WERI-Rb-1 (cell line): ENCODE measurements at regions not wholly inside any gene's neighbourhood (a gene's known extent, or its start where the extent isn't known, plus 50 kb on each side); places are given as distances from the start of the nearest gene placed in this dataset.

ENCODE experiments used
- DNase-seq: peaks from one replicate; pipeline ENCODE4 v3.0.0-alpha.2; 2020
- H3K27ac ChIP-seq: fragments of 250-450 bp; sonication (Bioruptor Pico); 2 replicates; pipeline ENCODE4 v1.5.1; 2020; ENCODE audit warnings: mild to moderate bottlenecking, moderate library complexity
- H3K27me3 ChIP-seq: fragments of 250-450 bp; sonication (Bioruptor Pico); 2 replicates; pipeline ENCODE4 v1.5.1; 2021; ENCODE audit warnings: mild to moderate bottlenecking, low read depth, moderate library complexity; ENCODE audit not compliant: insufficient read depth, severe bottlenecking
- H3K36me3 ChIP-seq: fragments of 250-450 bp; sonication (Bioruptor Pico); 2 replicates; pipeline ENCODE4 v1.5.1; 2020; ENCODE audit warnings: mild to moderate bottlenecking, moderate library complexity
- H3K4me3 ChIP-seq: 2 replicates; pipeline ENCODE4 v1.5.1; 2011; ENCODE audit warnings: low read depth, mild to moderate bottlenecking, control low read depth, low read length
- H3K9me3 ChIP-seq: fragments of 250-450 bp; sonication (Bioruptor Pico); 2 replicates; pipeline ENCODE4 v1.5.1; 2021; ENCODE audit warnings: mild to moderate bottlenecking, moderate library complexity; ENCODE audit not compliant: severe bottlenecking
- TF ChIP-seq, protein P1 (sequence below): IDR thresholded peaks from 2 replicates; pipeline ENCODE4 v1.5.1; 2011; ENCODE audit warnings: low read depth, mild to moderate bottlenecking, control low read depth, inconsistent platforms, low read length

DNA sequence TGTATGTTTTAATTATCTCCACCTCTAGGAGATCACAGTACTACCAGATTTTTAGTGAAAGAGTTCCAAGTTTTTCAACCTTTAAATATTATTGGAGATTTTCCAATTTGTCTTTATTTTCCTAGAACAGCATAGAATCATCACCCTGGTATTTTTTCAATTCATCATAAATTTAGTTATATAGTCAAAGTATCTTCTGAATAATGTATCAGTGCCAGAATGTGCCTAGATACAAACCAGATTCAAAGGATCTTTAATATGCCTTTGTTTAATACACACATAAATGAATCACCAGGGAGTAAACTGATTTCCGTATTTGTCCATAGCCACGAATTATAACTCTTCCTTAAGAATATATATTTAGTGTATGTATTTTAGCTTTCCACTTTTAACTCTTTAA lies 1373.1 kb downstream of the STIM2 start:
- H3K4me3 ChIP-seq = no peak overlapping the region
- no peak overlapping the region for H3K27ac ChIP-seq
- TF ChIP-seq, protein P1, sequence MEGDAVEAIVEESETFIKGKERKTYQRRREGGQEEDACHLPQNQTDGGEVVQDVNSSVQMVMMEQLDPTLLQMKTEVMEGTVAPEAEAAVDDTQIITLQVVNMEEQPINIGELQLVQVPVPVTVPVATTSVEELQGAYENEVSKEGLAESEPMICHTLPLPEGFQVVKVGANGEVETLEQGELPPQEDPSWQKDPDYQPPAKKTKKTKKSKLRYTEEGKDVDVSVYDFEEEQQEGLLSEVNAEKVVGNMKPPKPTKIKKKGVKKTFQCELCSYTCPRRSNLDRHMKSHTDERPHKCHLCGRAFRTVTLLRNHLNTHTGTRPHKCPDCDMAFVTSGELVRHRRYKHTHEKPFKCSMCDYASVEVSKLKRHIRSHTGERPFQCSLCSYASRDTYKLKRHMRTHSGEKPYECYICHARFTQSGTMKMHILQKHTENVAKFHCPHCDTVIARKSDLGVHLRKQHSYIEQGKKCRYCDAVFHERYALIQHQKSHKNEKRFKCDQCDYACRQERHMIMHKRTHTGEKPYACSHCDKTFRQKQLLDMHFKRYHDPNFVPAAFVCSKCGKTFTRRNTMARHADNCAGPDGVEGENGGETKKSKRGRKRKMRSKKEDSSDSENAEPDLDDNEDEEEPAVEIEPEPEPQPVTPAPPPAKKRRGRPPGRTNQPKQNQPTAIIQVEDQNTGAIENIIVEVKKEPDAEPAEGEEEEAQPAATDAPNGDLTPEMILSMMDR = no peak
- no peaks in the 10 kb centered on the region for H3K36me3 ChIP-seq
- no peaks in the 10 kb centered on the region for H3K9me3 ChIP-seq
- no peak for DNase-seq
- no peaks in the 10 kb centered on the region for H3K27me3 ChIP-seq

DNA sequence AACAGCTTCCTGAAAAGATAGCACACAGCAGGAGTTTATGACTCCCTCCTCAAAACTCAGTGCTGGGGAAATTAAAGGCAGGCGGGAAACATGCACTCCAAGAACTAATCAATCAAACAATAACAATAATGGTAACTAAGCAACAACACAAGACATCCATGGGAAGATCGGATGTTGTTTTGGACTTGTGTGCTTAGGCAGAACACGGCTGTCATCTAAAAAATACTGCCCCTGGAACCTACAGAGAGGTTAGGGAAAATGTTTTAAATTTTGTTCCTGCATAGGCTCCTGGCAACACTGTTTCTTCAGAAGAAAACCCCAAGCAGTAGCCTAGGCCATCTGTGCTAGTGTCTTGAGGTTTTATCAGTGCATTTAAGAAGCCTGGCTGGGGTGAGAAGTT lies 1378.2 kb downstream of the STIM2 start:
- H3K27ac ChIP-seq = no peak overlapping the region
- no peak for DNase-seq
- no peaks in the 10 kb centered on the region for H3K36me3 ChIP-seq
- no peaks in the 10 kb centered on the region for H3K27me3 ChIP-seq
- H3K4me3 ChIP-seq = no peak overlapping the region
- TF ChIP-seq, protein P1 = no peak
- H3K9me3 ChIP-seq = no peaks in the 10 kb centered on the region

DNA sequence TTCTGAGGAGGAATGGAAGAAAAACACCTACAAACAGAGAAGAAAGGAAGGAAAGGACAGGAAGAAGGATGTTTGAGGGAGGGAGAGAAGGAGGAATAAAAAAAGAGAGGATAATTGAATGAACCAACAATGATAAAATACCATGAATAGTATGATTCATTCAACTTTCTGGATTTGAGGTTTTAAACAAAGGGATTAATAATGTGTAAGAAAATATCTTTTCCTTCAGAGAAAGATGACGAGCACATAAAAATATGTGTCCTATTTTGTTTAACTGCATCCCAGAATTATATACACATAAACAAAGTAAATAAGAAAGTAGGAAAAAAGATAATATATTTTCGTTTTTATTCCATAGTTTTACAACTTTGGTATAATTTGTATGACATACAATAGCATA lies 1380.4 kb downstream of the STIM2 start:
- DNase-seq = no peak
- H3K27me3 ChIP-seq = no peaks in the 10 kb centered on the region
- no peak overlapping the region for H3K4me3 ChIP-seq
- H3K9me3 ChIP-seq = no peaks in the 10 kb centered on the region
- H3K27ac ChIP-seq = no peak overlapping the region
- H3K36me3 ChIP-seq = no peaks in the 10 kb centered on the region
- TF ChIP-seq, protein P1 = no peak

DNA sequence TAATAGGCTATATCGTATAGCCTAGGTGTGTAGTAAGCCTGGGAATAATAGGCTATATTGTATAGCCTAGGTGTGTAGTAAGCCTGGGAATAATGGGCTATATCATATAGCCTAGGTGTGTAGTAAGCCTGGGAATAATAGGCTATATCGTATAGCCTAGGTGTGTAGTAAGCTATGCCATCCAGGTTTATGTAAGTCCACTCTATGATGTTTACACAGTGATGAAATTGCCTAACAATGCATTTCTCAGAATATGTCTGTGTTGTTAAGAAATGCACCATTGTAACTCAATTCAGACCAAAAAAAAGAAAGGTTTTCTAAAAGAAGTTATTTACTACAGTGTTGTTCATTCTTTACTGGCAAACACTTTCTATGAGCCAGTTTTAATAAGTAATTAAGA lies 1387.2 kb downstream of the STIM2 start:
- Histone ChIP-seq H3K9me3 (no peaks in the 10 kb centered on the region), H3K36me3 (no peaks in the 10 kb centered on the region), H3K4me3 (no peak overlapping the region), H3K27me3 (no peaks in the 10 kb centered on the region), H3K27ac (no peak overlapping the region)
- TF ChIP-seq, protein P1 = no peak
- no peak for DNase-seq

DNA sequence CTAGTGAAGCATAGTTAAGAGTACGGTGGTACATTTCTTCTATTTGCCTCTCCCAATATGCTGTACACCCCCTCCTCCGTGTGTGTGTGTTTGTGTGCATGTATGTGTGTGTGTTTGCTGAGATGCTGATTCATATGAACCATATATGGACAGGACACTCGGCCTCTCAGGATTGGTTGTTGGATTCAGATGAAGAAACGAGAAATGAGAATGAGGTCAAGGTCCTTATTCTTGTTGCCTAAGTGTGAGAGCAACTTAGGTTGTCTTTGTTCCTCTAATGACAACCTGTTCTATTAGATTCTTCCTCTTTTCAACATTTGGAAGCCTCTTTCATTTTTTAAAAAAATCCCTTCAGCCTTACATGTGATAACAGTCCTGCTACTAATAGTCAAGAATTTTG lies 1387.6 kb downstream of the STIM2 start:
- no peaks in the 10 kb centered on the region for H3K27me3 ChIP-seq
- no peaks in the 10 kb centered on the region for H3K9me3 ChIP-seq
- no peak overlapping the region for H3K4me3 ChIP-seq
- H3K27ac ChIP-seq = no peak overlapping the region
- TF ChIP-seq, protein P1 = no peak
- no peak for DNase-seq
- no peaks in the 10 kb centered on the region for H3K36me3 ChIP-seq

DNA sequence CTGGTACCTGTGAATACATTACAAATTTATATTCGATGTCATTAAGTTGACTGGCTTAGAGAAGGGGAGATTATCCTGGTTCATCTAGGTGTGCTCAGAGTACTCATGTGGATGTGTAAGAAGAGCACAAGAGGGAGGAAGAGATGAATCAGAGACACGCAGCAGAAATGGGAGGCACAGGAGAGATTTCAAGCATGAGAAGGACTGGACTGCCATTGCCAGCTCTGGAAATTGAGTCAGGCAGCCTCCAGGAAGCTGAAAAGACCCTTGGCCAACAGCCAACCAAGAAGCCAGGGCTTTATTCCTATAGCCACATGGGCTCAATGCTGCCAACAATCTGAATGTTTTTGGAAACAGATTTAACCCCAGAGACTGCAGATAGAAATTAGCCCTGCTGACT lies 1390.0 kb downstream of the STIM2 start:
- no peak overlapping the region for H3K4me3 ChIP-seq
- H3K27ac ChIP-seq = no peak overlapping the region
- no peaks in the 10 kb centered on the region for H3K9me3 ChIP-seq
- H3K36me3 ChIP-seq = no peaks in the 10 kb centered on the region
- DNase-seq = no peak
- TF ChIP-seq, protein P1 = no peak
- H3K27me3 ChIP-seq = no peaks in the 10 kb centered on the region
